ENCODE measurements at regions not wholly inside any gene's neighbourhood (a gene's known extent, or its start where the extent isn't known, plus 50 kb on each side); places are given as distances from the start of the nearest gene placed in this dataset.
"Not testable (repeated sequence)": the region's sequence is repeated elsewhere in the genome, so short reads cannot be mapped to it uniquely, and the experiment has no call there.

GRCh38 chr16:59665618-59666220, 931.6 kb upstream of the GOT2 start:
- DNase-seq, result no peak

GRCh38 chr16:59658572-59658971, 924.5 kb upstream of the GOT2 start:
- no peak for DNase-seq

- DNase-seq, result no peak
Observed at GRCh38 chr16:59655031-59655430, 920.9 kb upstream of the GOT2 start.

- DNase-seq, result no peak
Observed at GRCh38 chr16:59654455-59654854, 920.3 kb upstream of the GOT2 start.

GRCh38 chr16:59651662-59652061, 917.5 kb upstream of the GOT2 start:
- no peak for DNase-seq

- no peak for DNase-seq
Observed at GRCh38 chr16:59645194-59645593, 911.1 kb upstream of the GOT2 start.

GRCh38 chr16:59635674-59636073, 901.6 kb upstream of the GOT2 start:
- DNase-seq, result peak; percentile 89

- DNase-seq, result peak; percentile 26
Observed at GRCh38 chr16:59634951-59635350, 900.8 kb upstream of the GOT2 start.

GRCh38 chr16:59634004-59634579, 900.0 kb upstream of the GOT2 start:
- DNase-seq, result peak; percentile 86

GRCh38 chr16:59632276-59632855, 898.2 kb upstream of the GOT2 start:
- peak; percentile 93 for DNase-seq

- DNase-seq, result not testable (repeated sequence)
Observed at GRCh38 chr16:59624381-59624780, 890.3 kb upstream of the GOT2 start.

- no peak for DNase-seq
Observed at GRCh38 chr16:59614466-59615240, 880.5 kb upstream of the GOT2 start.

- DNase-seq, result not testable (repeated sequence)
Observed at GRCh38 chr16:59612910-59613620, 878.9 kb upstream of the GOT2 start.

GRCh38 chr16:59612094-59612493, 878.0 kb upstream of the GOT2 start:
- no peak for DNase-seq

- DNase-seq, result peak; percentile 46
Observed at GRCh38 chr16:59611556-59611955, 877.4 kb upstream of the GOT2 start.

GRCh38 chr16:59605706-59606105, 871.6 kb upstream of the GOT2 start:
- DNase-seq, result peak; percentile 12

GRCh38 chr16:59604354-59604753, 870.2 kb upstream of the GOT2 start:
- DNase-seq, result peak; percentile 80

- no peak for DNase-seq
Observed at GRCh38 chr16:59601452-59601851, 867.3 kb upstream of the GOT2 start.

GRCh38 chr16:59597269-59597668, 863.2 kb upstream of the GOT2 start:
- DNase-seq, result peak; percentile 26

- no peak for DNase-seq
Observed at GRCh38 chr16:59596693-59597092, 862.6 kb upstream of the GOT2 start.

- peak; percentile 85 for DNase-seq
Observed at GRCh38 chr16:59593194-59593661, 859.1 kb upstream of the GOT2 start.

GRCh38 chr16:59591480-59591879, 857.4 kb upstream of the GOT2 start:
- no peak for DNase-seq

GRCh38 chr16:59590845-59591244, 856.7 kb upstream of the GOT2 start:
- DNase-seq, result no peak

Data from HCEC 1CT (cell line).